ENCODE measurements at regions not wholly inside any gene's neighbourhood (a gene's known extent, or its start where the extent isn't known, plus 50 kb on each side); places are given as distances from the start of the nearest gene placed in this dataset.

DNA sequence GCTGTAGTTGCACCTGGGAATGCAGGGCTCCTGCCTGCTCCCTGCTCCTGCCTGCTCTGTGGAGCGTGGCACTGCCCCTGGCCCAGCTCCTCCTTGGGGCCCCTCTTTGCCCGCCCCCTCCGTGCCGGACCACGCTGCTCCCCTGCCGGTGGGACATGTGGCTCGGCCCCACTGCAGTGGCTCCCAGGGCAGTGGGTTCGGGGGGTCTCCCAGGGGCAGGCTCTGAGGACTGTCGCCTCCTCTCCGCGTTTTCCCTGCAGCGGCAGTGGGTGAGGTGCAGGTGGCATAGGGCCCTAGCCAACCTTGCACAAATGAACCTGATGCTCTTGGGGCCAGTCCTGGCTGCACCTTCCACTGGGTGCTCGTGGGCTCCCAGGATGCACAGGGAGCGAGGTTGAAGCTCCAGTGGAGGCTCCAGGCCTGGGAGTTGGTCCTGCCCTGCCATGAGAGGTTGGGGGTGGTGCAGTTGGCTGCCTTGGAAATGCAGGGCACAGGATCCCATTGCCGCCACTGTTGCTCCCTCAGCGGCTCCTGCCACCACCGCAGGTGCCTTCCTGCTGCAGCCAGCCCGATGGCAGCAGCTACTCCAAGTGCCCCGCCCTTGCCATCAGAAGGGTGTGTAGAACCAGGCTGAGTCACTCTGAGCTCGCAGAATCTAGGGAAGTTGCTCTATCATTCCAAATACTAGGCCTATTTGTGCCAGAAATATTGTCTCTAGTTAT is 313.1 kb upstream of the SYT4 start:
- TF ChIP-seq, protein P1, sequence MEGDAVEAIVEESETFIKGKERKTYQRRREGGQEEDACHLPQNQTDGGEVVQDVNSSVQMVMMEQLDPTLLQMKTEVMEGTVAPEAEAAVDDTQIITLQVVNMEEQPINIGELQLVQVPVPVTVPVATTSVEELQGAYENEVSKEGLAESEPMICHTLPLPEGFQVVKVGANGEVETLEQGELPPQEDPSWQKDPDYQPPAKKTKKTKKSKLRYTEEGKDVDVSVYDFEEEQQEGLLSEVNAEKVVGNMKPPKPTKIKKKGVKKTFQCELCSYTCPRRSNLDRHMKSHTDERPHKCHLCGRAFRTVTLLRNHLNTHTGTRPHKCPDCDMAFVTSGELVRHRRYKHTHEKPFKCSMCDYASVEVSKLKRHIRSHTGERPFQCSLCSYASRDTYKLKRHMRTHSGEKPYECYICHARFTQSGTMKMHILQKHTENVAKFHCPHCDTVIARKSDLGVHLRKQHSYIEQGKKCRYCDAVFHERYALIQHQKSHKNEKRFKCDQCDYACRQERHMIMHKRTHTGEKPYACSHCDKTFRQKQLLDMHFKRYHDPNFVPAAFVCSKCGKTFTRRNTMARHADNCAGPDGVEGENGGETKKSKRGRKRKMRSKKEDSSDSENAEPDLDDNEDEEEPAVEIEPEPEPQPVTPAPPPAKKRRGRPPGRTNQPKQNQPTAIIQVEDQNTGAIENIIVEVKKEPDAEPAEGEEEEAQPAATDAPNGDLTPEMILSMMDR (optimal IDR thresholded peaks at IDR 0.05 in 1 of 3, IDR thresholded peaks at IDR 0.05 in 1 of 3, conservative IDR thresholded peaks at IDR 0.05 in 1 of 3; ENCODE audit: extremely low read depth in 1 of 3, insufficient read depth in 2 of 3, low read length in 3 of 3): no peak
- no peak for TF ChIP-seq EZH2 (IDR thresholded peaks at IDR 0.05; ENCODE audit: low read length)

Data from keratinocyte (primary cell).